ENCODE measurements at regions not wholly inside any gene's neighbourhood (a gene's known extent, or its start where the extent isn't known, plus 50 kb on each side); places are given as distances from the start of the nearest gene placed in this dataset.
A peak's percentile ranks its signal among the peaks of the same experiment; 100 is the strongest.

DNA sequence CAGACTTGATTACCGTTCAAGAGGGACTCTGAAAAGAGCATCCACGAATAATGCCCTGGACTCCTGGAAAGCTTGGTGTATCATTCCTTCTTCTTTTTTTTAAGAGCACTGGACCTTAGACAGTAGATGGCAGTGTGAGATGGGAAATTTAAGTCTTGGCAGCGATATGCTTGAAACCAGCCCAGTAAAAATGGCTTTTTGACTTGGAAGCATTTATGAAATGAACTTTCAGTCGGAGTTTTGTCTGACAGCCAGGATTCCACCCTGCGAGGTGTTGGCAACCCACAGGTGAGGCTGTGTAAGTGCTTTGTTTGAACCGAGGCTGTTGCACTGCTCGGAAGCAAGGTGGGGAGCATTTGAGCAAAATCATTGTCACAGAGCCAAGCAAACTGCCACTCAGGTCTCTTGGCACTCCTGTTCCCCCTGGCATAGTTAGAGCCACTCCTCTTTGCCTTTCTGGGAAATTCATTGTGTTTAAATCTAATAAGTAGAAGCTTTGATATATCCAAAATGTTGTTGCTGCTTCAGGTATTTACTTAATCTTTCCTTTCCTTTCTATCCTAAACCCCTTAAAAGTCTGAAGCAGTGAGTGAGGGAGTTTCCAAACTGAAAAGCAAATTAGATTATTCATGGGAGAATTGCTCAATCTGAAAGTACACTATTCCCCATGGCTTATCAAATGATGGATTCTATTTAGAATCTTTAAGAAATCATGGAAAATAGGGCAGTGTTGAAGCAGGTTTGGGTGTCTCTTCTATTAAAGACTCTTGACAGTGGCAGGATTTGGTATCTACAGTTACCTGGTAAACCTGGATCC is 272.8 kb upstream of the SLC35B3 start:
- Histone ChIP-seq H3K9me3 (no peaks in the 10 kb centered on the region), H3K27ac (no peak overlapping the region), H3K27me3 (replicated peaks in 1 of 7) (no peaks in the 10 kb centered on the region), H3K4me3 (peak overlapping the region in 1 of 8 donors; percentile 38), H3K36me3 (no peaks in the 10 kb centered on the region), H3K4me1 (no peaks in the 10 kb centered on the region)
- TF ChIP-seq POLR2AphosphoS5 (IDR thresholded peaks at IDR 0.05): no peak
- TF ChIP-seq, protein P1, sequence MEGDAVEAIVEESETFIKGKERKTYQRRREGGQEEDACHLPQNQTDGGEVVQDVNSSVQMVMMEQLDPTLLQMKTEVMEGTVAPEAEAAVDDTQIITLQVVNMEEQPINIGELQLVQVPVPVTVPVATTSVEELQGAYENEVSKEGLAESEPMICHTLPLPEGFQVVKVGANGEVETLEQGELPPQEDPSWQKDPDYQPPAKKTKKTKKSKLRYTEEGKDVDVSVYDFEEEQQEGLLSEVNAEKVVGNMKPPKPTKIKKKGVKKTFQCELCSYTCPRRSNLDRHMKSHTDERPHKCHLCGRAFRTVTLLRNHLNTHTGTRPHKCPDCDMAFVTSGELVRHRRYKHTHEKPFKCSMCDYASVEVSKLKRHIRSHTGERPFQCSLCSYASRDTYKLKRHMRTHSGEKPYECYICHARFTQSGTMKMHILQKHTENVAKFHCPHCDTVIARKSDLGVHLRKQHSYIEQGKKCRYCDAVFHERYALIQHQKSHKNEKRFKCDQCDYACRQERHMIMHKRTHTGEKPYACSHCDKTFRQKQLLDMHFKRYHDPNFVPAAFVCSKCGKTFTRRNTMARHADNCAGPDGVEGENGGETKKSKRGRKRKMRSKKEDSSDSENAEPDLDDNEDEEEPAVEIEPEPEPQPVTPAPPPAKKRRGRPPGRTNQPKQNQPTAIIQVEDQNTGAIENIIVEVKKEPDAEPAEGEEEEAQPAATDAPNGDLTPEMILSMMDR (IDR thresholded peaks at IDR 0.05 in 8 of 11, conservative IDR thresholded peaks at IDR 0.05 in 3 of 11): peak in 4 of 11 experiments; percentile 12 to 20 (median 16)
- WGBS, 5 donors: 20 to 35% (median 24%) methylated on average over 7 of the region's 7 CpGs
- DNase-seq: no peak
- intact Hi-C loops (cut with DNase I; ENCODE audit: low total_unique reads): loop anchor here (10.0 kb wide), 1 partner anchor 267 kb away; no protein-coding TSS in a partner anchor

DNA sequence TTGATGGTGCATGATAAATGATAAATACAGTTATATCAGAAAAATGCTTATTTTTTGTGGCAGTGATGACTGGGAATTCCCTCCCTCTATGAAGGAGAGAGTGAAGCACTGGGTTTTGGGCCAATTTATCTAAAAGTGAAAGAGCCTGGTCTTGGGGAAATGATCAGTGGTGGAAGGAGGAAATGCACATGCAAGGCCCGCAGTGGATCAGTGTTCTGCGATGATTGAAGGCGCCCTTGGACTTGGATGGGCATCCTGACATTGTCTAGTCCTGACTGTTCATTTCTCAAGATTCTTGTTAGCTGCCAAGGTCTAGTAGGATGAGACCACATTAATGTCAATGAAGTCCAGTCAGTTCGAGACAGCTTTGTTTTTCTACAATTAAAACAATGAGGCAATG is 272.0 kb upstream of the SLC35B3 start:
- H3K36me3 ChIP-seq: no peaks in the 10 kb centered on the region
- no peak overlapping the region for H3K4me3 ChIP-seq
- 49 to 69% (median 65%) methylated on average over 4 of the region's 4 CpGs for WGBS, 5 donors
- no peak overlapping the region for H3K27ac ChIP-seq
- DNase-seq: no peak
- H3K9me3 ChIP-seq: no peaks in the 10 kb centered on the region
- H3K4me1 ChIP-seq: no peaks in the 10 kb centered on the region
- no peaks in the 10 kb centered on the region for H3K27me3 ChIP-seq (replicated peaks in 1 of 7)
- intact Hi-C loops (cut with DNase I; ENCODE audit: low total_unique reads): loop anchor here (10.0 kb wide), 1 partner anchor 267 kb away; no protein-coding TSS in a partner anchor
- TF ChIP-seq POLR2AphosphoS5 (IDR thresholded peaks at IDR 0.05): no peak
- no peak for TF ChIP-seq POLR2A (IDR thresholded peaks at IDR 0.05)
- TF ChIP-seq, protein P1 (IDR thresholded peaks at IDR 0.05 in 8 of 11, conservative IDR thresholded peaks at IDR 0.05 in 3 of 11): no peak

DNA sequence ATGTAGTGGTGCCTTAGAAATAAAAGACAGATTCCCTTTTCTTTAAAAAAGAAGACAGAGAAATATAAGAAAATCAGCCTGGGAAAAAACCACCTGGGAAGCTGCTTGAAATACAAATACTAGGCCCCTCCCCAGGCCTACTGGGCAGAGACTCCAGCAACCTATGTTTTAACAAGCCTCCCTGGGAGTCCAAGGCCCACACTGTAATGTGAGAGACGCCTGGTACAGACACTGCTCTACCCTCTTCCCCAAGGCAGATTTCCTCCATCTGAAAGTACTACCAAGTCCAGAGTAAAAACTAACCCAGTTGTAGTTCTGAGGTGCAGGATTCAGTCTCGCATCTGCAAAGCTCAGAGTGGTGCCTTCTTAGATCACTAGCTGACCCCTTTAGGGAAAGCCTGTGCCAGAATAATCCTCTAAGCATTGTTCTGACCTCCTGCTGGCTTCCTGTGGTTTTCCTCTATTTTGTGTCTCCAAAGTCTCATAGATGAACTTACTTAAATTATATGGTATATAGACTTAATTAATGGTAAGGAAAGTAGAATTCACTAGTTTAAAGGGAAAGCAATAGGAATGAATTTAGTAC is 270.2 kb upstream of the SLC35B3 start:
- WGBS, 5 donors: 3 to 38% (median 36%) methylated on average over 2 of the region's 2 CpGs

More for the DNA sequence above, 270.2 kb upstream of the SLC35B3 start:
- Histone ChIP-seq H3K4me3 (no peak overlapping the region), H3K36me3 (no peaks in the 10 kb centered on the region), H3K27ac (no peak overlapping the region), H3K9me3 (no peaks in the 10 kb centered on the region), H3K4me1 (no peaks in the 10 kb centered on the region), H3K27me3 (replicated peaks in 1 of 7) (no peaks in the 10 kb centered on the region)
- intact Hi-C loops (cut with DNase I; ENCODE audit: low total_unique reads): loop anchor here (10.0 kb wide), 1 partner anchor 269 kb away; no protein-coding TSS in a partner anchor
- no peak for DNase-seq
- TF ChIP-seq POLR2AphosphoS5 (IDR thresholded peaks at IDR 0.05) (no peak), POLR2A (IDR thresholded peaks at IDR 0.05) (no peak)
- TF ChIP-seq, protein P1 (IDR thresholded peaks at IDR 0.05 in 8 of 11, conservative IDR thresholded peaks at IDR 0.05 in 3 of 11): no peak

All from spleen (tissue), 11 donors.